ENCODE measurements at regions not wholly inside any gene's neighbourhood (a gene's known extent, or its start where the extent isn't known, plus 50 kb on each side); places are given as distances from the start of the nearest gene placed in this dataset.

- intact Hi-C loops (cut with micrococcal nuclease; ENCODE audit: unreplicated experiment) (no loop called here), in situ Hi-C loops (cut with MboI) (no loop called here)
- no peaks in the 10 kb centered on the region for H4K20me1 ChIP-seq (ENCODE audit: control insufficient read depth, insufficient read depth)
- ChIA-PET RAD21 (ENCODE audit: unreplicated experiment) (no interaction called here), POLR2A (no interaction called here), CTCF (interaction anchor here (0.7 to 1.0 kb wide), 2 partner anchors 12 to 1249 kb away, joined by 3 read pairs; no protein-coding TSS in a partner anchor), SMC1A (ENCODE audit: uncharacterized antibody, unreplicated experiment) (no interaction called here)
- no TSS peak for BruUV-seq (replicated peaks)
- H3K9me3 ChIP-seq (replicated peaks; ENCODE audit: control insufficient read depth, insufficient read depth, low read length): no peaks in the 10 kb centered on the region
- H3K4me1 ChIP-seq (ENCODE audit: control insufficient read depth, insufficient read depth, low read length): no peaks in the 10 kb centered on the region
- ATAC-seq: no peak
- H3K4me2 ChIP-seq (ENCODE audit: control insufficient read depth, insufficient read depth): no peak overlapping the region
- H3K27ac ChIP-seq (ENCODE audit: control insufficient read depth, insufficient read depth): no peak overlapping the region
- no peak overlapping the region for H3K9ac ChIP-seq (ENCODE audit: control insufficient read depth, insufficient read depth, low read length)
- no peaks in the 10 kb centered on the region for H3K36me3 ChIP-seq (ENCODE audit: control insufficient read depth in 2 of 2, insufficient read depth in 2 of 2, low read length in 1 of 2)
- H3K27me3 ChIP-seq (replicated peaks in 1 of 2; ENCODE audit: control insufficient read depth in 2 of 2, insufficient read depth in 2 of 2, low read length in 1 of 2): no peaks in the 10 kb centered on the region; a peak in 1 of 4 replicates
- 21% methylated on average over 4 of the region's 4 CpGs for WGBS (ENCODE audit: insufficient coverage, insufficient replicate concordance, low lambda C conversion rate, missing lambda C conversion rate)
- FAIRE-seq: no peak
- no peak for DNase-seq (ENCODE audit: low read depth, low spot score)
- H3K4me3 ChIP-seq: no peak overlapping the region
- no peaks in the 10 kb centered on the region for H3K79me2 ChIP-seq (ENCODE audit: control insufficient read depth, insufficient read depth, low read length)
- H2AFZ ChIP-seq (ENCODE audit: control insufficient read depth, low read depth, low read length): no peak overlapping the region
- TF ChIP-seq SKIL (IDR thresholded peaks at IDR 0.05; ENCODE audit: low read depth, poor library complexity, severe bottlenecking) (no peak), SIN3A (IDR thresholded peaks at IDR 0.05; ENCODE audit: low read depth, low read length) (no peak), IKZF2 (IDR thresholded peaks at IDR 0.05) (no peak), BCL3 (IDR thresholded peaks at IDR 0.05; ENCODE audit: borderline replicate concordance, insufficient read depth, low read depth, low read length, poor library complexity, severe bottlenecking) (no peak), POLR2AphosphoS2 (IDR thresholded peaks at IDR 0.05; ENCODE audit: low read depth, low read length) (no peak), E4F1 (IDR thresholded peaks at IDR 0.05; ENCODE audit: borderline replicate concordance, partially characterized antibody) (no peak), MTA2 (IDR thresholded peaks at IDR 0.05; ENCODE audit: low read depth) (no peak), E2F4 (IDR thresholded peaks at IDR 0.05; ENCODE audit: low read depth, low read length) (no peak), SPI1 (IDR thresholded peaks at IDR 0.05; ENCODE audit: borderline replicate concordance, insufficient read depth, low read depth, low read length) (no peak), ZNF687 (IDR thresholded peaks at IDR 0.05) (no peak), IKZF1 (conservative IDR thresholded peaks at IDR 0.05) (no peak), BHLHE40 (IDR thresholded peaks at IDR 0.05; ENCODE audit: borderline replicate concordance in 1 of 2, low read depth in 2 of 2, low read length in 1 of 2) (no peak), POLR2A (IDR thresholded peaks at IDR 0.05; ENCODE audit: low read depth, low read length) (no peak)
Observed at GRCh38 chr7:110604206-110604605, 486.7 kb upstream of the LRRN3 start.
